A549 (cell line): ENCODE measurements at regions not wholly inside any gene's neighbourhood (a gene's known extent, or its start where the extent isn't known, plus 50 kb on each side); places are given as distances from the start of the nearest gene placed in this dataset.

Experiments used
- ATAC-seq, 2 experiments: fragments of 200-7000 bp in 1 of 2; fragments of >200 bp in 1 of 2; cut with Nextera tagmentation in 1 of 2; cut with Tn5 transposase in 1 of 2; 3 replicates each; pipeline versions ENCODE4 v1.8.0 to v1.9.1; 2018 to 2020; ENCODE audit warnings: mild to moderate bottlenecking in 1 of 2, moderate library complexity in 1 of 2
- CTCF ChIA-PET: fragments of 300-600 bp; sonication (Branson Sonifier 250); formaldehyde crosslinking; extraction: SDS; loops from one replicate; lab custom pipeline; 2021; ENCODE audit warnings: antibody characterized with exemption, inconsistent platforms; lab: Yijun Ruan, JAX
- POLR2A ChIA-PET: fragments of 350-600 bp; formaldehyde crosslinking; extraction: SDS; loops from one replicate; lab custom pipeline; 2021; ENCODE audit warnings: antibody characterized with exemption, inconsistent platforms; lab: Yijun Ruan, JAX
- DNase-seq, 2 experiments: peaks; one replicate each; pipeline versions ENCODE4 v3.0.0 to v3.0.0-alpha.2; 2011 to 2016; ENCODE audit warnings: low read depth in 1 of 2, low spot score in 1 of 2
- FAIRE-seq: peaks from 2 replicates; lab custom pipeline; 2011; peaks lifted over from hg19 to GRCh38; lab: Jason Lieb, UNC
- H3K27ac ChIP-seq, 2 experiments: fragments of >200 bp; sonication (Bioruptor Twin); formaldehyde crosslinking; 3 replicates each; pipeline ENCODE4 v1.5.1; 2016 to 2017
- H3K4me1 ChIP-seq: fragments of >200 bp; sonication (Bioruptor Twin); formaldehyde crosslinking; 3 replicates; pipeline ENCODE4 v1.6.1; 2016
- H3K4me2 ChIP-seq: fragments of >200 bp; sonication (Bioruptor Twin); formaldehyde crosslinking; 3 replicates; pipeline ENCODE4 v1.6.1; 2016
- H3K4me3 ChIP-seq: fragments of >200 bp; sonication (Bioruptor Twin); formaldehyde crosslinking; 3 replicates; pipeline ENCODE4 v1.5.1; 2016
- H3K9me3 ChIP-seq: fragments of >200 bp; sonication (Bioruptor Twin); formaldehyde crosslinking; 3 replicates; pipeline ENCODE4 v1.6.1; 2016
- BHLHE40 ChIP-seq: IDR thresholded peaks from 2 replicates; pipeline ENCODE4 v1.6.1; 2012; ENCODE audit warnings: low read depth, low read length, inconsistent platforms
- CEBPB ChIP-seq, 2 experiments: fragments of >200 bp in 1 of 2; sonication (Bioruptor Twin) in 1 of 2; formaldehyde crosslinking in 1 of 2; IDR thresholded peaks; 2 replicates each; pipeline ENCODE4 v1.6.1; 2012 to 2016
- CHD4 ChIP-seq: fragments of 200-600 bp; sonication (generic); IDR thresholded peaks from 2 replicates; pipeline ENCODE4 v1.6.1; 2016; ENCODE audit warnings: antibody characterized with exemption, mild to moderate bottlenecking, borderline replicate concordance
- EHF ChIP-seq: fragments of 250-450 bp; sonication (Bioruptor Pico); IDR thresholded peaks from 2 replicates; pipeline ENCODE4 v1.5.0; 2020; ENCODE audit warnings: mild to moderate bottlenecking
- FOSL2 ChIP-seq, 2 experiments: fragments of 450-650 bp in 1 of 2; fragments of >200 bp in 1 of 2; sonication (Bioruptor Twin) in 1 of 2; formaldehyde crosslinking; IDR thresholded peaks; 2 replicates each; pipeline versions ENCODE4 v1.5.0 to v1.6.1; 2016 to 2020; ENCODE audit warnings: mild to moderate bottlenecking in 1 of 2, moderate library complexity in 1 of 2
- FOXS1 ChIP-seq: fragments of 250-450 bp; sonication (Bioruptor Pico); IDR thresholded peaks from 2 replicates; pipeline ENCODE4 v1.5.0; 2020; ENCODE audit warnings: mild to moderate bottlenecking, moderate library complexity
- GATA3 ChIP-seq: IDR thresholded peaks from 2 replicates; pipeline ENCODE4 v1.6.1; 2012; ENCODE audit warnings: borderline replicate concordance
- HOXA7 ChIP-seq: fragments of 250-450 bp; sonication (Bioruptor Pico); IDR thresholded peaks from 2 replicates; pipeline ENCODE4 v1.5.0; 2020; ENCODE audit warnings: mild to moderate bottlenecking, moderate library complexity
- KDM5A ChIP-seq: fragments of 200-600 bp; sonication (generic); IDR thresholded peaks from 2 replicates; pipeline ENCODE4 v1.6.1; 2016; ENCODE audit warnings: antibody characterized with exemption, mild to moderate bottlenecking
- PHF8 ChIP-seq: fragments of 200-600 bp; sonication (generic); IDR thresholded peaks from 2 replicates; pipeline ENCODE4 v1.6.1; 2016; ENCODE audit warnings: low read depth, mild to moderate bottlenecking, antibody characterized with exemption, moderate library complexity, borderline replicate concordance
- RAD21 ChIP-seq, 2 experiments: fragments of >200 bp in 1 of 2; sonication (Bioruptor Twin) in 1 of 2; formaldehyde crosslinking in 1 of 2; IDR thresholded peaks in 1 of 2; conservative IDR thresholded peaks in 1 of 2; 2 replicates in 1 of 2; 3 replicates in 1 of 2; pipeline ENCODE4 v1.6.1; 2012 to 2018; ENCODE audit warnings: inconsistent platforms in 1 of 2
- SMC3 ChIP-seq: fragments of >200 bp; sonication (Bioruptor Twin); formaldehyde crosslinking; IDR thresholded peaks from 3 replicates; pipeline ENCODE4 v1.6.1; 2018; ENCODE audit warnings: inconsistent platforms
- ZFP36 ChIP-seq: fragments of 450-650 bp; IDR thresholded peaks from 2 replicates; pipeline ENCODE4 v1.6.1; 2014; ENCODE audit warnings: borderline replicate concordance; ENCODE audit not compliant: partially characterized antibody
- ZSCAN20 ChIP-seq: fragments of 250-450 bp; sonication (Bioruptor Pico); IDR thresholded peaks from 2 replicates; pipeline ENCODE4 v1.8.0; 2022; ENCODE audit warnings: mild to moderate bottlenecking, moderate library complexity
- WGBS: methylation state at CpG from one replicate; pipeline ENCODE4 v1.1.6; 2017; ENCODE audit errors: missing lambda C conversion rate; 5-methylcytosine and 5-hydroxymethylcytosine counted together
- TF ChIP-seq, protein P1 (sequence below): fragments of >200 bp; sonication (Bioruptor Twin); formaldehyde crosslinking; IDR thresholded peaks from 3 replicates; pipeline ENCODE4 v1.6.1; 2016
- TF ChIP-seq, protein P2 (sequence below): fragments of 150-350 bp; IDR thresholded peaks from 2 replicates; pipeline ENCODE4 v1.6.1; 2014; ENCODE audit warnings: low read depth, mild to moderate bottlenecking, low read length
- TF ChIP-seq, protein P3 (sequence below): fragments of >200 bp; sonication (Bioruptor Twin); formaldehyde crosslinking; IDR thresholded peaks from 2 replicates; pipeline ENCODE4 v1.6.1; 2016
- TF ChIP-seq, protein P4 (sequence below): fragments of 250-450 bp; sonication (Bioruptor Pico); IDR thresholded peaks from 2 replicates; pipeline ENCODE4 v1.5.0; 2021; ENCODE audit warnings: mild to moderate bottlenecking, moderate library complexity, borderline replicate concordance

DNA sequence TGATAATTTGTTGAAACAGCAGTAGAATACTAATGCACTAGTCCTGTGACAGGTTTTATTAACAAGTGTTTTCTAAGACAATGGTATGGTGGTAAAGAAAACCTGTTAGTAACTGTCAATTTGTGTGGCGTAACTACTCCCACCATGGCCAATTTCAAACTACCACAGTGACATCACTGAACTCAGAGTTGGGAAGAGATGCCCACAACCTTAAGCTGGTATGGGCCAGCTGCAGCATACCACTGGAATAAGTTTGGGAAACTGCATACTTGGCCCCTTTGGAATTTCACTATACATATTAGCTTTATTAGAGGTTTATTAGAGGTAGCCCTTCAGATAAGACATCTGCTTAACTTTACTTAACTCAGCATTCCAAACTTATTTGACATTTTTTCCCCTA lies 419.4 kb downstream of the NDFIP2 start:
- FAIRE-seq, result no peak
- CTCF ChIA-PET, result no interaction called here

DNA sequence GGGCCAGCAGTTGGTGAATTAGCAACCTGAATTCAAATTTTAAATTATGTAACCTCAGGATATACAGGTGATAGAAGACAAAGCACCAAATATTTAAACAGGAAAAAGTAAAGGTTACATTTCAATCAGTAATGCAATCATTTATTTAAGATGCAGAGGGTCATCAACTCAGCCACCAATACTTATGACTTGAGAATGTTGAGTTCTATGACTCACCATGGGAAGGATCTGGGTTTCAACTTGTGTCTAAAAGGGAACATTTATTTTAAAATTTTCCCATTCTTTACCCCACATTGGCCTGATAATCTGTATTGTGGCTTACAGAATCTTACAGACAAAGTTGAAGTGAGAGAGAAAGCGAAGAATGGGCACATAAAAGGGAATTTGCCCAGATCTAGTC lies 418.0 kb downstream of the NDFIP2 start:
- CTCF ChIA-PET, result no interaction called here
- no peak overlapping the region for H3K4me2 ChIP-seq
- no peak for ATAC-seq
- no peak for DNase-seq
- WGBS, result 87% methylated on average over 1 of the region's 1 CpG
- no peak overlapping the region for H3K27ac ChIP-seq
- H3K9me3 ChIP-seq, result no peaks in the 10 kb centered on the region
- no peak for TF ChIP-seq HOXA7
- TF ChIP-seq ZSCAN20 (CRISPR knock-in tag), result no peak
- no peak for TF ChIP-seq GATA3
- no peak for TF ChIP-seq ZFP36
- TF ChIP-seq CEBPB (IDR thresholded peaks at IDR 0.05), result no peak
- TF ChIP-seq PHF8, result no peak
- TF ChIP-seq SMC3, result no peak
- TF ChIP-seq, protein P1, sequence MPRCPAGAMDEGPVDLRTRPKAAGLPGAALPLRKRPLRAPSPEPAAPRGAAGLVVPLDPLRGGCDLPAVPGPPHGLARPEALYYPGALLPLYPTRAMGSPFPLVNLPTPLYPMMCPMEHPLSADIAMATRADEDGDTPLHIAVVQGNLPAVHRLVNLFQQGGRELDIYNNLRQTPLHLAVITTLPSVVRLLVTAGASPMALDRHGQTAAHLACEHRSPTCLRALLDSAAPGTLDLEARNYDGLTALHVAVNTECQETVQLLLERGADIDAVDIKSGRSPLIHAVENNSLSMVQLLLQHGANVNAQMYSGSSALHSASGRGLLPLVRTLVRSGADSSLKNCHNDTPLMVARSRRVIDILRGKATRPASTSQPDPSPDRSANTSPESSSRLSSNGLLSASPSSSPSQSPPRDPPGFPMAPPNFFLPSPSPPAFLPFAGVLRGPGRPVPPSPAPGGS, result no peak
- no peak for TF ChIP-seq FOXS1
- no peak for TF ChIP-seq CHD4
- TF ChIP-seq, protein P2, sequence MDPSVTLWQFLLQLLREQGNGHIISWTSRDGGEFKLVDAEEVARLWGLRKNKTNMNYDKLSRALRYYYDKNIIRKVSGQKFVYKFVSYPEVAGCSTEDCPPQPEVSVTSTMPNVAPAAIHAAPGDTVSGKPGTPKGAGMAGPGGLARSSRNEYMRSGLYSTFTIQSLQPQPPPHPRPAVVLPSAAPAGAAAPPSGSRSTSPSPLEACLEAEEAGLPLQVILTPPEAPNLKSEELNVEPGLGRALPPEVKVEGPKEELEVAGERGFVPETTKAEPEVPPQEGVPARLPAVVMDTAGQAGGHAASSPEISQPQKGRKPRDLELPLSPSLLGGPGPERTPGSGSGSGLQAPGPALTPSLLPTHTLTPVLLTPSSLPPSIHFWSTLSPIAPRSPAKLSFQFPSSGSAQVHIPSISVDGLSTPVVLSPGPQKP, result no peak
- no peak for TF ChIP-seq FOSL2 (IDR thresholded peaks at IDR 0.05)
- no peak for TF ChIP-seq FOSL2 (CRISPR knock-in tag; IDR thresholded peaks at IDR 0.05)
- H3K4me1 ChIP-seq, result no peaks in the 10 kb centered on the region
- POLR2A ChIA-PET, result no interaction called here
- H3K4me3 ChIP-seq, result no peak overlapping the region
- no peak for FAIRE-seq

More for the DNA sequence above, 419.4 kb downstream of the NDFIP2 start:
- no peak for DNase-seq
- no peak for TF ChIP-seq BHLHE40
- no peak for TF ChIP-seq EHF (CRISPR knock-in tag)
- no peak for ATAC-seq
- POLR2A ChIA-PET, result no interaction called here
- Histone ChIP-seq H3K9me3 (no peaks in the 10 kb centered on the region), H3K4me1 (no peaks in the 10 kb centered on the region), H3K4me3 (no peak overlapping the region), H3K27ac (no peak overlapping the region), H3K4me2 (no peak overlapping the region)
- 92% methylated on average over 1 of the region's 1 CpG for WGBS

DNA sequence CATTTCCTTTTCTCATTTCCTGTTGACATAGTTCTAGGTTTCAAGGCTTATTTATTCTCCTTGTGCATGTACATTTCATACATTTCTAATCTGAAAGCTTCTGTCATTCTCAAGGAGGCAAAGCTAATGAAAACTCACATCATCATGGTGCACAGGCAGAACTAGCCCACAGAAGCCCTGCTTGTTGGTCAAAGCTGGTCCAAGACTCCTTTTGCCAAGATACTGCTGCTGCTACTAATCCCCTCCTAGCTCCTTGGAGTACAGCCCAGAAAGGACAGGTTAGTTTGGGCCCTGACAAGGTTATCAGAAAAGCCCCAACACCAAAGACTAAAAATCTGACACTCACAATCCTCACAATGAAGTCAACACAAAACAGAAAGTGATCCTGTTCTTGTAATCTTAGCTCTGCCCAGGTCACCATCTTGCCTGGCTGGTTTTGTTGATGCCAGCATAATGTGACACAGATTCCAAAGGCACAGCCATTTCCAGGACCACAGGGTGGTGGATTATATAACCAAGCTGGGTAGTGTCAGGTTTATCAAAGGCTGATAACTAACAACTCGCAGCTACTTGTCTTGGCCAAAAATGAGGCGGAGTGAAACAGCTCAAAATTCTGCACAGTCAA lies 417.4 kb downstream of the NDFIP2 start:
- ATAC-seq (no peak), FAIRE-seq (no peak), DNase-seq (no peak)
- POLR2A ChIA-PET, result no interaction called here
- CTCF ChIA-PET, result interaction anchor here (1.2 kb wide), 1 partner anchor 220 kb away, joined by 3 read pairs; no protein-coding TSS in a partner anchor
- Histone ChIP-seq H3K4me3 (no peak overlapping the region), H3K4me2 (no peak overlapping the region), H3K27ac (no peak overlapping the region), H3K4me1 (no peaks in the 10 kb centered on the region)
- TF ChIP-seq, protein P3, sequence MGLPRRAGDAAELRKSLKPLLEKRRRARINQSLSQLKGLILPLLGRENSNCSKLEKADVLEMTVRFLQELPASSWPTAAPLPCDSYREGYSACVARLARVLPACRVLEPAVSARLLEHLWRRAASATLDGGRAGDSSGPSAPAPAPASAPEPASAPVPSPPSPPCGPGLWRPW, result no peak
- TF ChIP-seq, protein P4, sequence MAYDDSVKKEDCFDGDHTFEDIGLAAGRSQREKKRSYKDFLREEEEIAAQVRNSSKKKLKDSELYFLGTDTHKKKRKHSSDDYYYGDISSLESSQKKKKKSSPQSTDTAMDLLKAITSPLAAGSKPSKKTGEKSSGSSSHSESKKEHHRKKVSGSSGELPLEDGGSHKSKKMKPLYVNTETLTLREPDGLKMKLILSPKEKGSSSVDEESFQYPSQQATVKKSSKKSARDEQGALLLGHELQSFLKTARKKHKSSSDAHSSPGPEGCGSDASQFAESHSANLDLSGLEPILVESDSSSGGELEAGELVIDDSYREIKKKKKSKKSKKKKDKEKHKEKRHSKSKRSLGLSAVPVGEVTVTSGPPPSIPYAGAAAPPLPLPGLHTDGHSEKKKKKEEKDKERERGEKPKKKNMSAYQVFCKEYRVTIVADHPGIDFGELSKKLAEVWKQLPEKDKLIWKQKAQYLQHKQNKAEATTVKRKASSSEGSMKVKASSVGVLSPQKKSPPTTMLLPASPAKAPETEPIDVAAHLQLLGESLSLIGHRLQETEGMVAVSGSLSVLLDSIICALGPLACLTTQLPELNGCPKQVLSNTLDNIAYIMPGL (CRISPR knock-in tag), result no peak
- TF ChIP-seq RAD21 (conservative IDR thresholded peaks at IDR 0.05 in 1 of 2, IDR thresholded peaks at IDR 0.05 in 1 of 2) (no peak), ZSCAN20 (CRISPR knock-in tag) (no peak), KDM5A (no peak), ZFP36 (no peak)
- TF ChIP-seq, all 56 proteins: peak for 0
- no peaks in the 10 kb centered on the region for H3K9me3 ChIP-seq
- WGBS, result 88% methylated on average over 2 of the region's 2 CpGs
